H1 (cell line): ENCODE measurements at regions not wholly inside any gene's neighbourhood (a gene's known extent, or its start where the extent isn't known, plus 50 kb on each side); places are given as distances from the start of the nearest gene placed in this dataset.
"Not testable (repeated sequence)": the region's sequence is repeated elsewhere in the genome, so short reads cannot be mapped to it uniquely, and the experiment has no call there.

ENCODE experiments used
- CTCF ChIA-PET: fragments of 300-600 bp; sonication (Branson Sonifier 250); formaldehyde crosslinking; loops from one replicate; lab custom pipeline; 2021; ENCODE audit not compliant: partially characterized antibody; lab: Charles Lee
- POLR2A ChIA-PET: fragments of 300-600 bp; sonication (Branson Sonifier 250); formaldehyde crosslinking; loops from one replicate; lab custom pipeline; 2021; ENCODE audit warnings: inconsistent platforms; ENCODE audit not compliant: partially characterized antibody; lab: Charles Lee
- DNase-seq, 2 experiments: peaks; one replicate each; pipeline versions ENCODE4 v3.0.0 to v3.0.0-alpha.2; 2010 to 2022; ENCODE audit warnings: low spot score in 2 of 2, low read depth in 1 of 2, mixed read lengths in 1 of 2
- FAIRE-seq: peaks from 2 replicates; lab custom pipeline; 2011; peaks lifted over from hg19 to GRCh38; lab: Jason Lieb, UNC
- H2AFZ ChIP-seq: 2 replicates; pipeline ENCODE4 v1.8.1; 2012; ENCODE audit warnings: low read length, inconsistent platforms
- H2AK5ac ChIP-seq: 2 replicates; pipeline ENCODE4 v1.6.1; 2013; ENCODE audit warnings: low read depth, low read length
- H2BK120ac ChIP-seq: replicated peaks from 2 replicates; pipeline ENCODE3; 2013; ENCODE audit warnings: low read depth, low read length, inconsistent platforms
- H2BK12ac ChIP-seq: 2 replicates; pipeline ENCODE4 v1.6.1; 2013; ENCODE audit warnings: low read depth, low read length
- H2BK15ac ChIP-seq: 2 replicates; pipeline ENCODE4 v1.6.1; 2013; ENCODE audit warnings: low read length
- H2BK20ac ChIP-seq: 2 replicates; pipeline ENCODE4 v1.6.1; 2013; ENCODE audit warnings: low read length
- H2BK5ac ChIP-seq: 2 replicates; pipeline ENCODE4 v1.6.1; 2013; ENCODE audit warnings: low read depth, low read length
- H3K14ac ChIP-seq: 2 replicates; pipeline ENCODE4 v1.6.1; 2013; ENCODE audit warnings: inconsistent platforms; ENCODE audit not compliant: insufficient read length
- H3K18ac ChIP-seq: 2 replicates; pipeline ENCODE4 v1.6.1; 2013; ENCODE audit warnings: low read length; ENCODE audit errors: extremely low read depth
- H3K23ac ChIP-seq: 2 replicates; pipeline ENCODE4 v1.6.1; 2013; ENCODE audit warnings: inconsistent platforms; ENCODE audit not compliant: insufficient read length
- H3K23me2 ChIP-seq: 2 replicates; pipeline ENCODE4 v1.6.1; 2013; ENCODE audit warnings: low read depth, low read length
- H3K27ac ChIP-seq: 2 replicates; pipeline ENCODE4 v1.6.1; 2011; ENCODE audit warnings: low read depth, low read length, inconsistent platforms
- H3K27me3 ChIP-seq, 4 experiments: replicated peaks in 1 of 4; 1 replicate in 1 of 4; 2 replicates in 3 of 4; pipeline versions ENCODE4 v1.6.1 to v1.8.1; 2011 to 2013; ENCODE audit warnings: low read length in 3 of 4, mild to moderate bottlenecking in 3 of 4, inconsistent platforms in 2 of 4, mixed read lengths in 2 of 4, moderate library complexity in 1 of 4; ENCODE audit not compliant: control insufficient read depth in 3 of 4, insufficient read depth in 3 of 4; ENCODE audit errors: extremely low read depth in 1 of 4
- H3K36me3 ChIP-seq, 4 experiments: 2 replicates each; pipeline versions ENCODE4 v1.6.1 to v1.8.1; 2011 to 2013; ENCODE audit warnings: mild to moderate bottlenecking in 4 of 4, low read length in 3 of 4, moderate library complexity in 2 of 4, control low read depth in 1 of 4, inconsistent platforms in 1 of 4; ENCODE audit not compliant: insufficient read depth in 4 of 4, control insufficient read depth in 2 of 4
- H3K4ac ChIP-seq: replicated peaks from 2 replicates; pipeline ENCODE3; 2013; ENCODE audit warnings: low read length, low read depth, mixed read lengths, inconsistent platforms; ENCODE audit not compliant: insufficient read length
- H3K4me1 ChIP-seq, 4 experiments: replicated peaks in 1 of 4; 1 replicate in 1 of 4; 2 replicates in 3 of 4; pipeline versions ENCODE4 v1.6.1 to v1.8.1; 2011 to 2013; ENCODE audit warnings: low read length in 3 of 4, inconsistent platforms in 2 of 4, mixed read lengths in 1 of 4; ENCODE audit not compliant: insufficient read depth in 4 of 4, control insufficient read depth in 3 of 4
- H3K4me2 ChIP-seq, 2 experiments: 2 replicates each; pipeline versions ENCODE4 v1.6.1 to v1.8.1; 2011 to 2013; ENCODE audit warnings: low read depth in 2 of 2, low read length in 2 of 2, control low read depth in 1 of 2, inconsistent platforms in 1 of 2, mild to moderate bottlenecking in 1 of 2; ENCODE audit not compliant: insufficient read depth in 1 of 2
- H3K4me3 ChIP-seq, 4 experiments: fragments of 200-600, 300-600 bp in 1 of 4; sonication (generic), shearing (Covaris generic), sonication (Bioruptor Twin) in 1 of 4; 2 replicates each; pipeline versions ENCODE4 v1.5.1 to v1.8.1; 2011 to 2016; ENCODE audit warnings: low read length in 4 of 4, low read depth in 3 of 4, control low read depth in 2 of 4, inconsistent platforms in 2 of 4, mild to moderate bottlenecking in 2 of 4, mixed read lengths in 1 of 4, moderate library complexity in 1 of 4; ENCODE audit not compliant: insufficient read depth in 2 of 4; ENCODE audit errors: extremely low read depth in 1 of 4
- H3K56ac ChIP-seq: replicated peaks from 2 replicates; pipeline ENCODE3; 2013; ENCODE audit warnings: low read depth, mild to moderate bottlenecking, mixed read lengths, low read length, inconsistent platforms; ENCODE audit not compliant: insufficient read length
- H3K79me1 ChIP-seq: 2 replicates; pipeline ENCODE4 v1.6.1; 2013; ENCODE audit warnings: low read depth, low read length, control low read depth
- H3K79me2 ChIP-seq, 2 experiments: 2 replicates each; pipeline versions ENCODE4 v1.6.1 to v1.8.1; 2012 to 2013; ENCODE audit warnings: low read length in 2 of 2, mild to moderate bottlenecking in 2 of 2, inconsistent platforms in 1 of 2; ENCODE audit not compliant: insufficient read depth in 2 of 2, control insufficient read depth in 1 of 2
- H3K9ac ChIP-seq, 4 experiments: replicated peaks in 1 of 4; 1 replicate in 1 of 4; 2 replicates in 3 of 4; pipeline versions ENCODE4 v1.6.1 to v1.8.1; 2011 to 2013; ENCODE audit warnings: low read depth in 3 of 4, low read length in 3 of 4, control low read depth in 2 of 4, mild to moderate bottlenecking in 2 of 4, moderate library complexity in 2 of 4, inconsistent platforms in 1 of 4; ENCODE audit errors: extremely low read depth in 1 of 4
- H3K9me3 ChIP-seq, 2 experiments: 2 replicates each; pipeline versions ENCODE4 v1.6.1 to v1.8.1; 2012 to 2013; ENCODE audit warnings: mild to moderate bottlenecking in 2 of 2, moderate library complexity in 2 of 2, control low read depth in 1 of 2, inconsistent platforms in 1 of 2, low read depth in 1 of 2, low read length in 1 of 2, mixed read lengths in 1 of 2; ENCODE audit not compliant: insufficient read depth in 2 of 2
- H4K20me1 ChIP-seq, 2 experiments: replicated peaks in 1 of 2; 2 replicates each; pipeline versions ENCODE3 to v1.8.1; 2011 to 2013; ENCODE audit warnings: inconsistent platforms in 2 of 2, low read length in 2 of 2, mild to moderate bottlenecking in 1 of 2; ENCODE audit not compliant: insufficient read depth in 2 of 2, control insufficient read depth in 1 of 2
- H4K5ac ChIP-seq: 2 replicates; pipeline ENCODE4 v1.6.1; 2013; ENCODE audit warnings: low read length, low read depth, mixed read lengths, inconsistent platforms; ENCODE audit not compliant: insufficient read length
- H4K8ac ChIP-seq: 2 replicates; pipeline ENCODE4 v1.8.0; 2013; ENCODE audit warnings: mild to moderate bottlenecking, moderate library complexity, low read length, inconsistent platforms; ENCODE audit not compliant: insufficient read depth; ENCODE audit errors: extremely low read depth
- H4K91ac ChIP-seq: replicated peaks from 2 replicates; pipeline ENCODE3; 2013; ENCODE audit warnings: low read length, mixed read lengths, inconsistent platforms; ENCODE audit not compliant: insufficient read length
- CREB1 ChIP-seq: IDR thresholded peaks from 2 replicates; pipeline ENCODE4 v1.6.1; 2012; ENCODE audit warnings: inconsistent platforms
- JUND ChIP-seq: IDR thresholded peaks from 2 replicates; pipeline ENCODE4 v1.6.1; 2011; ENCODE audit warnings: mild to moderate bottlenecking, improper control_type of control experiment, low read length
- KDM4A ChIP-seq: IDR thresholded peaks from one replicate; pipeline ENCODE4 v1.7.1; 2012; ENCODE audit warnings: low read depth, mild to moderate bottlenecking, moderate library complexity, low read length, inconsistent platforms; ENCODE audit not compliant: severe bottlenecking
- RAD21 ChIP-seq, 2 experiments: IDR thresholded peaks in 1 of 2; conservative IDR thresholded peaks in 1 of 2; 2 replicates each; pipeline ENCODE4 v1.6.1; 2011; ENCODE audit warnings: low read depth in 2 of 2, low read length in 2 of 2, improper control_type of control experiment in 1 of 2, inconsistent platforms in 1 of 2, mild to moderate bottlenecking in 1 of 2, moderate library complexity in 1 of 2
- SP2 ChIP-seq: IDR thresholded peaks from 2 replicates; pipeline ENCODE4 v1.6.1; 2012; ENCODE audit warnings: mild to moderate bottlenecking, low read length, inconsistent platforms
- whole genome bisulfite sequencing, 2 experiments: shearing (Covaris generic) in 1 of 2; methylation state at CpG; one replicate each; pipeline versions ENCODE4 v1.1.6 to v1.1.7; 2013 to 2015; ENCODE audit warnings: low lambda C conversion rate in 2 of 2, mixed read lengths in 2 of 2, inconsistent platforms in 1 of 2, low coverage in 1 of 2, missing lambda C conversion rate in 1 of 2; ENCODE audit not compliant: insufficient replicate concordance in 2 of 2, insufficient coverage in 1 of 2, insufficient read length in 1 of 2; ENCODE audit errors: extremely low coverage in 1 of 2, missing lambda C conversion rate in 1 of 2; 5-methylcytosine and 5-hydroxymethylcytosine counted together

- TF ChIP-seq SP2: no peak
- no peak for TF ChIP-seq KDM4A
- TF ChIP-seq CREB1: no peak
- TF ChIP-seq JUND: no peak
- no peak for TF ChIP-seq RAD21 (IDR thresholded peaks at IDR 0.05 in 1 of 2, conservative IDR thresholded peaks at IDR 0.05 in 1 of 2; ENCODE audit: low read depth in 2 of 2, low read length in 2 of 2)
- TF ChIP-seq, all 59 proteins: peak for 0
These were observed 546.3 kb downstream of the MAGEB5 start (continued) for GRCh38 chrX:26762253-26762652.

GRCh38 chrX:26755760-26756159, 539.8 kb downstream of the MAGEB5 start:
- H3K23me2 ChIP-seq, CTCF ChIA-PET, H3K56ac ChIP-seq, DNase-seq, H2AK5ac ChIP-seq, H4K20me1 ChIP-seq, H3K18ac ChIP-seq, H3K23ac ChIP-seq, H3K27ac ChIP-seq, H3K79me2 ChIP-seq, FAIRE-seq, H3K79me1 ChIP-seq, H3K4me1 ChIP-seq, H2BK5ac ChIP-seq, H4K91ac ChIP-seq, H3K36me3 ChIP-seq, H4K5ac ChIP-seq, H2BK15ac ChIP-seq, H2BK20ac ChIP-seq, POLR2A ChIA-PET, H2BK12ac ChIP-seq, H4K8ac ChIP-seq, H3K14ac ChIP-seq, H3K4me3 ChIP-seq, H3K9me3 ChIP-seq, H3K4me2 ChIP-seq, H3K4ac ChIP-seq, H2BK120ac ChIP-seq, H3K27me3 ChIP-seq, H2AFZ ChIP-seq, H3K9ac ChIP-seq: not testable (repeated sequence)
- WGBS, 2 experiments: 97% methylated on average over 5 of the region's 13 CpGs; no CpG with 5 or more reads in 1 of the 2 experiments
